Ascending aorta (tissue), 2 donors: ENCODE measurements at regions not wholly inside any gene's neighbourhood (a gene's known extent, or its start where the extent isn't known, plus 50 kb on each side); places are given as distances from the start of the nearest gene placed in this dataset.

Experiments used
- DNase-seq, 2 donors: peaks; one replicate each; pipeline ENCODE4 v3.0.0-alpha.2; 2019; ENCODE audit warnings: low spot score in 2 of 2
- H3K27ac ChIP-seq, 2 donors: fragments of 200-600 bp; sonication (generic); one replicate each; pipeline ENCODE4 v1.5.1; 2016 to 2017; ENCODE audit warnings: mild to moderate bottlenecking in 1 of 2
- H3K27me3 ChIP-seq: fragments of 200-600 bp; sonication (generic); one replicate; pipeline ENCODE4 v1.5.1; 2017
- H3K36me3 ChIP-seq, 2 donors: fragments of 200-600 bp; sonication (generic); one replicate each; pipeline ENCODE4 v1.5.1; 2016
- H3K4me1 ChIP-seq, 2 donors: fragments of 200-600 bp; sonication (generic); one replicate each; pipeline ENCODE4 v1.5.1; 2016 to 2017; ENCODE audit warnings: mild to moderate bottlenecking in 1 of 2
- H3K4me3 ChIP-seq, 2 donors: fragments of 200-600 bp; sonication (generic); one replicate each; pipeline ENCODE4 v1.5.1; 2016 to 2017; ENCODE audit warnings: mild to moderate bottlenecking in 1 of 2
- H3K9me3 ChIP-seq, 2 donors: fragments of 200-600 bp; sonication (generic); one replicate each; pipeline ENCODE4 v1.5.1; 2016
- intact Hi-C: fragments of 100-400 bp; cut with DNase I; formaldehyde crosslinking; loops from one replicate; pipeline ENCODE4 v1.15.1; 2023
- TF ChIP-seq, protein P1 (sequence below), 3 experiments: fragments of 200-600 bp in 2 of 3; fragments of 450-650 bp in 1 of 3; sonication (generic) in 2 of 3; IDR thresholded peaks; one replicate each; pipeline ENCODE4 v1.5.1; 2016 to 2019; ENCODE audit warnings: antibody characterized with exemption in 3 of 3, mild to moderate bottlenecking in 1 of 3, moderate library complexity in 1 of 3

DNA sequence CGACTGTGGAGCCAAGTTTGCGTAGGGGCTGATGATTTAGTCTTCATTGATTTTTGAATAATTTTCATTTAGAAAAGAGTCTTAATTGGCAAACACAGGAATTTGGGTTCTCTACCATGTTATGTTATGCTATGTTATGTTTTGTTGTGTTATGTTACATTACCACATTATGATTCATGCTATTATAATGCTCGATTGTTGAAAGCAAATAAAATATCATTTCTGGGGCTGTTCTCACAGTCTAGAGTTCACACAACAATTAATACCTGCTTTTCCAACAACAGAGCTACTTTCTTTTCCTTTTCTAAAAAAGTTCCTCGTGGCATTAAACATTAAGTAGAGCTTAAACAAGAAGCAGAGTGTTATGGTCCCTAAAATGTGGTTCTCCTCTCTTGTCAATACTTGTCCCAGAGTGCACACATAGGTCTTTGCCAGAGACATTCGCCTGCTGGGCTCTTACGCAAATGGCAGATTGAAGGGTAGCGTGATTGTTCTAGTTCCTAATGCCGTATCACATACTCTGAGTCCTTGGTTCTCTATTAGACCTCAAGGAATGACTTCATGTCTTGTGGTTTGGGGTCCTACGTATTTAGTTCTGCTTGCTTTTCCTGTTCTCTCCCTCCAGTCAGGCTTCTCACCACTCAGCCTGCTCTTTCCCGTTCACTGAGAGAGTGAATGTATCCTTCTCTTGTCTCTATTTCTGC is 370.3 kb downstream of the CD109 start:
- Histone ChIP-seq H3K36me3 (no peaks in the 10 kb centered on the region), H3K27me3 (no peaks in the 10 kb centered on the region), H3K27ac (no peak overlapping the region), H3K4me3 (no peak overlapping the region), H3K4me1 (no peaks in the 10 kb centered on the region), H3K9me3 (no peaks in the 10 kb centered on the region)
- intact Hi-C loops = no loop called here
- DNase-seq = no peak
- TF ChIP-seq, protein P1, sequence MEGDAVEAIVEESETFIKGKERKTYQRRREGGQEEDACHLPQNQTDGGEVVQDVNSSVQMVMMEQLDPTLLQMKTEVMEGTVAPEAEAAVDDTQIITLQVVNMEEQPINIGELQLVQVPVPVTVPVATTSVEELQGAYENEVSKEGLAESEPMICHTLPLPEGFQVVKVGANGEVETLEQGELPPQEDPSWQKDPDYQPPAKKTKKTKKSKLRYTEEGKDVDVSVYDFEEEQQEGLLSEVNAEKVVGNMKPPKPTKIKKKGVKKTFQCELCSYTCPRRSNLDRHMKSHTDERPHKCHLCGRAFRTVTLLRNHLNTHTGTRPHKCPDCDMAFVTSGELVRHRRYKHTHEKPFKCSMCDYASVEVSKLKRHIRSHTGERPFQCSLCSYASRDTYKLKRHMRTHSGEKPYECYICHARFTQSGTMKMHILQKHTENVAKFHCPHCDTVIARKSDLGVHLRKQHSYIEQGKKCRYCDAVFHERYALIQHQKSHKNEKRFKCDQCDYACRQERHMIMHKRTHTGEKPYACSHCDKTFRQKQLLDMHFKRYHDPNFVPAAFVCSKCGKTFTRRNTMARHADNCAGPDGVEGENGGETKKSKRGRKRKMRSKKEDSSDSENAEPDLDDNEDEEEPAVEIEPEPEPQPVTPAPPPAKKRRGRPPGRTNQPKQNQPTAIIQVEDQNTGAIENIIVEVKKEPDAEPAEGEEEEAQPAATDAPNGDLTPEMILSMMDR (IDR thresholded peaks at IDR 0.05) = no peak

DNA sequence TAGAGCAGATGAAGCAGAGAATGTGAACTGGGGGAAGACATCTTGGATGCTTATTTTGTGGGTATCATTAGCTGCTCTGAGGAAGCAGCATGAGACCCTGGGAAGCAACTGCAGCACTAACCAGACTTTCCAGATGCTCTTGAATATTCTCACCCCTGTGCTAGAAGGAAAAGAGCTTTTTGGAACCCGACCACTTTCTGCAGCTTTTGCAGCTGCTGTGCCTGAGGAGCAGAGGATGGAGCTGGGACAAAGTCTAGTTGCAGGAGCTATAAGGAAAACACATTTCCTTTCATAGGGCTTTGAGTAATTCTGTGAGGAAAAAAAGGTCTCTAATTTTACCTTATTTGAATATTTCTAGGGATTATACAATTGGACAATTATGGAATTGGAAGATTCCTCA is 369.7 kb downstream of the CD109 start:
- Histone ChIP-seq H3K9me3 (no peaks in the 10 kb centered on the region), H3K4me3 (no peak overlapping the region), H3K4me1 (no peaks in the 10 kb centered on the region), H3K27me3 (no peaks in the 10 kb centered on the region), H3K27ac (no peak overlapping the region), H3K36me3 (no peaks in the 10 kb centered on the region)
- TF ChIP-seq, protein P1 (IDR thresholded peaks at IDR 0.05) = no peak
- intact Hi-C loops = no loop called here
- DNase-seq = no peak

DNA sequence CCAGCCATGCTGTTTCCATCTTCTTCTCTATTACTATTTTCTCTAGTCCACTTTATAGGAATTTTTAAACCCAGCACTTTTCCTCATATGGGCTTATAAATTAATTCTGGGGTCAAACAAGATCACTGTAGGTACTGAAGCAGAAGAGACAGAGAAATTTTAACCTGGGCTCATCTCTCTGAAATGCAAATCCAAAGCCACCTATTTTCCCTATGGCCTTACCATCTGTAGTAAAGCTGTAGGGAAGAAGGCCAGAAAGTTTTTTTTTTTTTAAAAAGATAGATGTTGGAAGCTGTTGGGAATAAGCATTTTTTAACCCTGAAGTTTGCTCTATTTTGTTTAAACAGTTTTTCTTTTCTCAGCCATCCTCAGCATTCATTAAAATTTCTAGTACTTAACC is 367.4 kb downstream of the CD109 start:
- Histone ChIP-seq H3K27ac (no peak overlapping the region), H3K4me1 (no peaks in the 10 kb centered on the region), H3K27me3 (no peaks in the 10 kb centered on the region), H3K36me3 (no peaks in the 10 kb centered on the region), H3K9me3 (no peaks in the 10 kb centered on the region), H3K4me3 (no peak overlapping the region)
- TF ChIP-seq, protein P1 (IDR thresholded peaks at IDR 0.05) = no peak
- DNase-seq = no peak
- intact Hi-C loops = no loop called here

DNA sequence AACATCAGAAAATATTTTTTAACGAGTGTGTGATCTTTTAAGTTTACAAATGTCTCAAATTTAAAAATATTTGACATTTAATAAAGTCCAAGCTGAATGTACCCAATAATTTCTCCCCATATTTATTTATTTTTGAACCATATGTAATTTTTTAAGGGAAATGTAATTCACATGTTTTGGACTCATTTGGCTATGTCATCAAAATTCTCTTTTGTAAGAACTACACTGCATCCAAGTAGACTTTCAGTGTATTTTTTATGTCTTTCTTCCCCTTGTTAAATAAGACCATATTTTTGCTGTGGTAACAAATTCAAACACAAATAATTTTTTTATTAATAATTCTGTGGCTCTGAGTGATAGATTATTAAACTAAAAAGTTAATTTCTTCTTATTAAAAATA is 365.2 kb downstream of the CD109 start:
- Histone ChIP-seq H3K4me1 (no peaks in the 10 kb centered on the region), H3K36me3 (no peaks in the 10 kb centered on the region), H3K9me3 (no peaks in the 10 kb centered on the region), H3K27ac (no peak overlapping the region), H3K4me3 (no peak overlapping the region), H3K27me3 (no peaks in the 10 kb centered on the region)
- DNase-seq = no peak
- TF ChIP-seq, protein P1 (IDR thresholded peaks at IDR 0.05) = no peak
- intact Hi-C loops = no loop called here

DNA sequence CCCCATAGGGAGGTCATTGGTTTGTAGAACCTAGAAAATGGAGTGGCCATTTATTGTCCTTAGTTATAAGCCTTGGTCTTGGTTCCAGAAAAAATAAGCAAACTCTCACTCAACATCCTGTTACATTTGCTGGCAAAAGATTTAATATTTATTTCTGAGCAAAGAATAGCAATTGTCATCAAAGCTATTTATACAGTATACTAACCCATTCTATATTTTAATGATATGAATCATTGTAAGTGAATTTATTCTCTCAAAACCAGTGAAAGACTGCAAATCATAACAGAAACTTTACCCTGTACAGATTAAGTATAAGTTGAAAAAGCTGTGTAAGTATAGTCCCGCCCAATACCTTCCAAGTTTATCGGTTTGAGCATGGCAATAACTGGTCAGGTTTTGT is 364.4 kb downstream of the CD109 start:
- H3K27me3 ChIP-seq = no peaks in the 10 kb centered on the region
- no peaks in the 10 kb centered on the region for H3K4me1 ChIP-seq
- no peak for DNase-seq
- H3K27ac ChIP-seq = no peak overlapping the region
- no peak overlapping the region for H3K4me3 ChIP-seq
- intact Hi-C loops = no loop called here
- H3K9me3 ChIP-seq = no peaks in the 10 kb centered on the region
- H3K36me3 ChIP-seq = no peaks in the 10 kb centered on the region
- TF ChIP-seq, protein P1 (IDR thresholded peaks at IDR 0.05) = no peak

DNA sequence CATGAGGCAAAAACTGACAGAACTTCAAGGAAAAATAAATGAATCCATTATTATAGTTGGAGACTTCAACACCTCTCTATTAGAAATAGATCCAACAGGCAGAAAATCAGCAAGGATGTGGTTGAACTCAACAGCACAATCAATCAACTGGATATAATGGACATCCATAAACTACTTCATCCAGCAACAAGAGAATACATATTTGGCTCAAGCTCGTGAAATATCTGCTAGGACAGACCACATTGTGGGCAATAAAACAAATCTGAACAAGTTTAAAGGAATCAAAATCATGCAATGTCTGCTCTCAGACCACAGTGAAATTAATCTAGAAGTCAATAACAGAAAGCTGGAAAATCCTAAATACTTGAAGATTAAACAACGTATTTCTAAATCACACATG is 362.6 kb downstream of the CD109 start:
- Histone ChIP-seq H3K9me3 (no peaks in the 10 kb centered on the region), H3K4me1 (no peaks in the 10 kb centered on the region), H3K4me3 (no peak overlapping the region), H3K36me3 (no peaks in the 10 kb centered on the region), H3K27me3 (no peaks in the 10 kb centered on the region), H3K27ac (no peak overlapping the region)
- intact Hi-C loops = no loop called here
- TF ChIP-seq, protein P1 (IDR thresholded peaks at IDR 0.05) = no peak
- no peak for DNase-seq
